ENCODE measurements at regions not wholly inside any gene's neighbourhood (a gene's known extent, or its start where the extent isn't known, plus 50 kb on each side); places are given as distances from the start of the nearest gene placed in this dataset.

GRCh38 chr14:54332490-54332889, 64.3 kb upstream of the CDKN3 start:
- TF ChIP-seq CTCF (IDR thresholded peaks at IDR 0.05 in 8 of 11, conservative IDR thresholded peaks at IDR 0.05 in 3 of 11) (no peak), POLR2A (IDR thresholded peaks at IDR 0.05) (no peak)

Data from spleen (tissue), 7 donors.